DMS 273 treated with DMSO at 0.1 percent for 48 hours (cell line): ENCODE measurements at regions not wholly inside any gene's neighbourhood (a gene's known extent, or its start where the extent isn't known, plus 50 kb on each side); places are given as distances from the start of the nearest gene placed in this dataset.
"Not testable (repeated sequence)": the region's sequence is repeated elsewhere in the genome, so short reads cannot be mapped to it uniquely, and the experiment has no call there.

Source experiments
- DNase-seq: peaks from one replicate; lab custom pipeline; 2025; lab: John Stamatoyannopoulos, UW

DNA sequence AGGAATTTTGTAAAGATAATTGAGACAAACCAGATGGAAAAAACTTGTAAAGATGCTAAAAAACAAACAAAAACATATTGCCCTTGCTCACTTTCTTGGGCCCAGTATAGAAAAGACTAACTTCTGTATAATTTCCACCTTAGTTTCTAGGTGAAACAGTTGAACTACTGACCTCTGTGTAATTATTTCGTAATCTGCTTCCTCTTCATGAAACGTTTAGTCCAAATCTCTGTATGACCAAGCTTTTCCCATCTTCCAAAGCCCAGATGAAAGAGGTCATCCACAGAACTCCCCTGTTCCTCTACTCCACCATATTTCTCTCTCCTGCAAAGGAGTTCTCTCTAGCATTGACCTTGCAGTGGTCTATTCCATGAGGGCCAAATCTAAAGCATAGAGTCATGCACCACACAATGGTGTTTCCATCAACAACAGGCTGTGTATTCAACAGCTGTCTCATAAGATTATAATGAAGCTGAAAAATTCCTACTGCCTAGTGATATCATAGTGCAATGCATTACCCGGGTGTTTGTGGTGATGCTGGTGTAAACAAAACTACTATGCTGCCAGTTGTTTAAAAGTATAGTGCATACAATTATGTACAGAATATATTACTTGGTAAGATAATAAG, 647.6 kb downstream of the TNS3 start:
- DNase-seq: no peak

DNA sequence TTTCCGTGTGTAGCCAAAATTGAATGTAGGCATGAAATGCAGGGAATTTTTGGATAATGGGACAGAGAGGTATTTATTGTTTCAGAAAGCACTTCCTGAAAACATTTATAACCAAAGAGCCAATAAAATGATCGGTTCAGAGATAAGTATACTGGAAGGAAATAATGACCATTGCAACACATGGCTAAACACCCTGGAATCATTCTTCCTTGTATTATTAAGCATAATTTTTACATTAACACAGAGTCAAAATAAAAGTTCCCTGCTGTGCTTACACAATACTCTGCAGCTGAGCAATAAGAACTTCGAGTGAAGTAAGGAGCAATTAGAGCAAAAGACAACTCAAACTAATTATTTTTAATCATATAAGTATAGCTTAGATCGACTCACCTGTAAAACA, 648.3 kb downstream of the TNS3 start:
- DNase-seq: no peak

DNA sequence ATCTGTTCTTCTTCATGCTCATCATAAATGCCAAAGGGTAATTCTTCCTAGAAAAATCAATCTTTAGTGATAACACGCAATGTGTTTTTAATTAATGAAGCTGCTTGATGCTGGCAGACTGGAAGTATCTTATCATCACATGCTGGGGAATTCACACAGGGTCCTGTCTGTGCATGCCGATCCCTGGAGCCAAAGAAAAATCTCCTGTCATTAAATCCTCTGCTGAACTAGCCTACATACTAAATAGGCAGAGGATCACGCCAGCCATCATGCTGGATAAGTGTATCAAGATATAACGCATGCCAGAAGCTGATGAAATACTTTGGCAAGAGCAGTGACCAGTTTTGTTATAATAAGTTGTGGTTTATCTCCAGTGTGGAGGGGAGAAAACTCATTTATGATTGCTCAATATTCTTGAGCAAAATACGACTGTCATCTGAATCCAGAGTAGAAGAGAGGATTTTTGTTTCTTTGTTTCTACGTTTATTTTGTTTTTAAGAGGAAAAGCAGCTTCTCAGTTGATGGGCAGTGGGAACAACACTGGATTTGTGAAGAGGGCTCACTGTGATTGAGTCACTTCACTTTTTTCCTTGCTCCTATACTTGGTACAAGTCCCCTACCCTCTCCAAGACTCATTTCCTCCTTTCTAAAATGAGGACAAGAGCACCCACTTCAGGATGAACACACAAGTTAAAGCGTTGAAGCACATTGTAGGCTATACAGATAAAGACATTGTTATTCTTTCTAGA, 649.1 kb downstream of the TNS3 start:
- peak; percentile 12 for DNase-seq

DNA sequence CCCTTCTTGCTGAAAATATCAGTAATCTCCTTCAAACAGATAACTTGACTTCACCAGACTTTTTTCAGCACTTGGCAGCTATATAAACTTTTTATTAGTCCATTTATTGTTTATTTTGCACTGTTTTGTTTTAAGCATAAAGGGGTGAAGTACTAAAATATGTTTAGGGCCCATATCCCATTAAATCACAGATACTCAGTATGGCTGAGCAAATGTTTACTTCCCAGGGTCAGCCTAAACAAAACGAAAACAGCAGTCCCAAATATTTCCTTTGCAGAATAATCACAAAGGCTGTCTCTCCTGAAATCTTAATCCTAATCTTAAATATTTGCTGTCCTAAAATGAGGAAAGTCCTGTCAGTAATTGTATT, 649.6 kb downstream of the TNS3 start:
- DNase-seq: no peak

DNA sequence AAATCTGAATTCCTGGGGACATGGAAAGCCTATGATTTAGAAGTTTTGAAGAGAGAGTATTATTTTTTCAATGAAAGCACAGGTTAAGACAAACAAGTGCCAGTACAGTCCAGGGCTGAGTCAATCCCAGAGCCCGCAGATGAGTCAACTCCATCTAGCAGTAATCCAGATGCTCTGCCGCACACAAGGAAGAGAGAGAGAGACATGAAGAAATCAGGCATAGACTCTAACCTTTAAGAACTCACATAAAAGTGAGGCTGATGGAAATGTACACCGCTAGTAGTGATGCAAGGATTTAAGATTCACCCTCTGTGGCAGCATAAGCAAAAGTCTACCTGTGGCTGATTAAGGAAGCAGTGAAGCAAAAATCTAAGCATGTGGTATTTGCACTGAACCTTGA, 651.5 kb downstream of the TNS3 start:
- DNase-seq: no peak

DNA sequence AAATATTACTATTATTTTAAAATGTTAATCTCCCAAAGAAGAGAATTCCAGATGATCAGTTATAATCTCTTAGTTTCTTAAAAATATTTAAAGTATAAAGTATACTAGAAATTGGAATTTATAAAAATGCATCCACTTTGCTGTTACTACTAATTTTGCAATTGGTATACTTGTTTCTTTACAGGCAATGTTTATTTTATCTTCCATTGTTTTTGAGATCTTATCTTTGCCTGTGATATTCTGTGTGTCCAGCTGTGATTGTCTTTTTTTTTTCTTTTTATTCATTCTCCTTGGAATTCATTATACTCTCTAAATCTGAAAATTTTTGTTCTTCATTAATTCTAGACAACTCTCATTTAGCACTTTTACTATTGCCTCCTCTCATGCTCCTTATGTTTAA, 652.6 kb downstream of the TNS3 start:
- DNase-seq: no peak

DNA sequence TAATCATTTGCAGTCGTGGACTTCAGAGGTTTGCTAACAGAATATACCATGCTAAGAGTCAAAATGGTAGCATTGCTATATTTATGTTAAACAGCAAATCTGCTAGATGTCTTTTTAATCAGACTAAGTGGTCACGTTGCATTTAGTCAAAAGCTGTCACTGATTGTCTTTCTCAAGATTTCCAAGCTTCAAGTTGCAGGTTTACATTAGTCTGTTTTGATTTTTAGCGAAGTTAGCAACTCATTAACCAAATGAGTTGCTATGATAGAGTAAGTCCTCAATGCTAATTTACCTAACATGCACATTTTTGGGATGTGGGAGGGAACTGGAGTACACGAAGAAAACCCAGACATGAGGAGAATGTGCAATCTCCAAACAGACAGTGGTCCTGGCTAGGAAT, 653.2 kb downstream of the TNS3 start:
- DNase-seq: no peak

DNA sequence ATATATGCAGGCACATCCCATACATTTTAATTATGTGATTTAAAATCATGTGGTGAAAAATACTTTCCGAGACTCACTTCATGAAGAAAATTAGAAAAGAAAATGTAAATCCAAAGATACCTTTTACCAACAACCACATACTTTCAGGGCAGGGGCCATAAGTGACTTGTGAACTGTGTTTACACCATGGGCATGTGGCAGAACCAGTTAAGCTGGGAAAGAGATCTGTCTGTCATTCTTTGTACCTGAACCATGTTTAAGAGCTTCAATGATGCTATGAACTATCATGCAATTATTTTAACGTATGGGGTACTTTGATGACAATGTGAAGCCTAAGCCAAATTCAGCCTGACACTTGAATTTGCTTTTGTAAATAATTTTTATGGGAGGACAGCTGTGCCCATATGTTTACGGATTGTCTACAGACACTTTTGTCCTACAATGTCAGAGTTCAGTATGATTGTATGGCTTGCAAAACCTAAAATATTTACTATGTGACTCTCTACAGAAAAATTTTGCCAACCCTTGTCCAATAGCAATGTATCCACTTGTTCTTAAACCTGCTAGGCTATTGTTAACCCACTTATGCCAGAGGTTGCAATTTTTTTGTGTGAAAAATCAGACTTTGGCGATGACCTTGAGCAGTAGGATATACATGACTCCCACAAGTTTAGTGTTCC, 654.6 kb downstream of the TNS3 start:
- DNase-seq: no peak

DNA sequence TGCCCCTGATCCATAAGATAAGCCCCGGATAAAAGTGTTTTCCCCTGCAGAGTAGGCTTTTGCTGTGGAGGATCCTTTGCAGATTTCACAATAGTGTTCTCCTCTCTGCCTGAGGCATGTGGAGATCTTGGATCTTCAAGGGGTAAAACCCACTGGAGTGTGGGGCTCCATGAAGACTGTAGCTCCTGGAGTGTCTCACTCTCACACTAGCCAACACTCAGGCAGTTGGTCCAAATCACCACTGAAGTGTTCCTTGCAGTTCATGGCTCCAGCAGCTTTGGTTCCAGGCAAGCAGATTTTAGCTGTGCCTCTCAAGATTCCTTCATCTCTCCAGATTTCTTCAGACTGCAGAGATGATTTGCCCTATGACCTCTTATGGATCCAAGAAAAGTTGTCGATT, 665.3 kb downstream of the TNS3 start:
- no peak for DNase-seq

DNA sequence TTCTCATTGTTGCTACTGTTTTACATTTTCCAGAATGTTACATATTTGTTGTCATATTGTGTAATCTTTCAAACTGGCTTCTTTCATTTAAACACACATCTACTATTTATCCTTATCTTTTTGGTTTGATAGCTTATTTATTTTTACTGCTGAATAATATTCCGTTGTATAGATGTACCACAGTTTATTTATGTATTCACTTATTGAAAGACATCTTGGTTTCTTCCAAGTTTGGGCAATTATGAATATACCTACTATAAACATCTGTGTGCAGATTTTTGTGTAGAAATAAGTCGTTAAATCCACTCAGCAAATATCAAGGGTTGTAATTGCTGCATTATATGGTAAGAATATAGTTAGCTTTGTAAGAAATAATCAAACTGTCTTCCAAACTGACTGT, 669.2 kb downstream of the TNS3 start:
- DNase-seq: no peak

DNA sequence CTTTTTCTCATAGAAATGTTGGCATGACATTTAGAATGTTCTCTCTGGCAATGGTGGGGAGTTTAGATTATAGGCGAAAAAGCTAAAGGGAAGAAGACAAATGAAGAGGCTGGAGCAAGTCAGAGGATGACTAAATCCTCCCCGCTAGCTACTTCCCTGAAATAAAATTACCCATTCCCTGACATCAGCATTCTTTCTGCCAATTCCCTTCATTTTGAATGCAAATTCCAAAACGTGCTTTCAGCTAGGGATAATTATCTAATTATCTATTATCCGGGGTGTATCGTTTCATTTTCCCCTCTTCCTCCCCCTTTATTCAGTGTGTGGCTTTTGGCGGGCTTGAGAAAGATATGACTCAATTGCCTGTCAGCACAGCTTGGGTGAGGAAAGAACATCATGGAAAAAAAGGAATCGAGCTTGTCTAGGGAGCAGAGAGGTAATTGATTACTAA, 672.3 kb downstream of the TNS3 start:
- no peak for DNase-seq

DNA sequence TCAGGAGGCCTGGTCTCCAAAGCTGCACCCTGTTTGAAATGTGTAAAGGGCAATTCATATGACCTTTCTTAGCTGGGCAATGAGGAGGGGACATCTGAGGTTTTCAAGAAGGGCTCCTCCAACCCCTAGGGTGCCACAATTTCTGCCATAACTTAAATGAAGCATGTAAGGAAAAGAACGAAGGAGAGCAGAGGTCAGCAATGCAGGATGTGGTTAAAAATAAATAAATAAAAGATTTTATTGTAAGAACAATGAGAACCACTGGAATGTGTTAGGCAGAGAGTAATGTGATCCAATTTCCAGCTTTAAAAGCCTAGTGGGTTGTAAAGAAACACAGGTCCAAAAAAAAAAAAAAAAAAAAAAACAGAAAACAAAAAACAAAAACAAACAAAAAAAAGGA, 673.1 kb downstream of the TNS3 start:
- DNase-seq: no peak

DNA sequence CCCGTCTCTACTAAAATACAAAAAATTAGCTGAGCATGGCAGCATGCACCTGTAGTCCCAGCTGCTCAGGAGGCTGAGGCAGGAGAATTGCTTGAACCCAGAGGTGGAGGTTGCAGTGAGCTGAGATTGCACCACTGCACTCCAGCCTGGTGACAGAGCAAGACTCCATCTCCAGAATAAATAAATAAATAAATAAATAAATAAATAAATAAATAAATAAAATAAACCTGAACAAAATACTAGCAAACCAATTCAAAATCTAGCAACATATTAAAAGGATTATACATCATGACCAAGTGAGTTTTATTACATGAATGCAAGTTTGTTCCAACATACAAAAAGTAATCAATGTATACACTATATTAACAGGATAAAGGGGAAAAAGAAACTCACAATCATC, 677.4 kb downstream of the TNS3 start:
- not testable (repeated sequence) for DNase-seq

DNA sequence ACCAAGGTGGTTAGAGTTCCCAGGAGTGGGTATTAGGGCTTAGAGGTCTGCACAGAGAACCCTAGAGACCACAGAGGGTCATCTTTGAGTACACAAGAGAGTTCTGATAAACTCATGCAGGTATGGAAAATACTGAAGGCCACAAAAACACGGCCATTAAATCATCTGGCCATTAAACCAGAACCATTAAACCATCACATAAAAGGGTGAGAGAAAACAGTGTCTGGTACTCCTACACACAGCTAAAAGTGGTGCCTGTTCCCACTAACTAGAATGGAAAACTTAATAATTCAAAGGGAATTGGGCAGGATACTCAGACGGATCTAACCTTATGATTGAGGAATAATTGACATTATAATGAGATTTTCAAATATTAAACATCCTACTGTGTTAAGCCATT, 679.4 kb downstream of the TNS3 start:
- DNase-seq: no peak

DNA sequence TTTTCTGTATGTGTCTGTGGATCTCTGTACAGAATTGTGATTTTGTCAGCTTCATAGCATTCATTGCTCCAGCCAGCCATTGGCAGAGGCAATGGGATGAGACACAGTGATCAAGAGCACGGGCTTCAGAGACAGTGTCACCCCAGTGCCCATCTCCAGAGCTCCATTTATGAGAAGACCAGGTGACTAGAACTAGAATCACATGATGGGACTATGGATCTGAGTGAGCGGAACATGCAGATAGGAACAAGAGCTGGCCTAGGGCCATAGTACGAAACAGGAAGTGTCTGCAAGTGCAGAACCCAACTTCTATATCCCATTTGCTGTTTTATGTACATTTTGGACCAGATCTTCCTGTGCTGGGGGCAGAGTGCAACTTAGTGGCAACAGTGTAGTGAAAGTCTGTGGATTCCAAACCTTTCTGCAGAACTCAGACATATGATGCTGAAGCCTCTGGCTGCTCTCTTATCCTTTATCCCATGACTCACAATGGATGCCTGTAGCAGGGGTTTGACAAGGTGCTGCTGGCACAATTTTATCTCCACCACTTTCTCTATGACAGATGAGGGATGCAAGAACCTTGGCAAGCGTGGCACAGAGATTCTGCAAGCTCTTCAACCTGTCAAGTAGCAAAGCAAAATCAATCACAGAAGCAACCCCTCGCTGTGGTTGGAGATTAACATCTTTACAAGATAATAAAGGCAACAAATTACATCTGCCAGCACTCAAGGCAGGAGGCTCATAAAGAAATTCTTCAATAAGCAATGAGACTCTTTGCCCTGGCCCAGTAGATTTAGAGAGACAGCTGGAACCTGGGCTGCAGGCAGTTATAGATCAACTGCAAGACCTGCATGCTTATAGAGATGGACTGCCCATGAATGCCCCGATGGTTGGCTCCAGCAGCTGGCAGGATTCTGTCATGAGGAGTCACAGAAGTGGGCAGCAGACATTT, 681.3 kb downstream of the TNS3 start:
- DNase-seq: peak; percentile 70

DNA sequence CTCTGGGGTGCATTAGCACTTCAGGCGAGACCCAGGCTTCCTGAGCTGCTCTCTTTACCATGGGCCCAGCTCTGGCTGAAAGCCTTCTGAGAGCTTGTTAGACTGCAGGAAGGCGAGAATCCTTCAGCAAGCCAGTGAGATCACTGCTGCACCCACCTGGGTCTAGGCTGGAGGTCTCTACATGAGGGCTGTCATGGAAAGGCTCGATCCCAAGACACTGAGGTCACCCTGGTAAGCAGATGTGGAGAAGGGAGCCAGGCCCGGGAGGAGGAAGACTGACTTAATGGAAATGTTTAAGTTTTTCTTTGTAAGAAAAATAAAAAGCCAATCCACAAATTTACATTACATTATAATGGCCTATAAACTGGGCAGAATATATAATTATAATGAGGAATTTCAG, 684.5 kb downstream of the TNS3 start:
- no peak for DNase-seq

DNA sequence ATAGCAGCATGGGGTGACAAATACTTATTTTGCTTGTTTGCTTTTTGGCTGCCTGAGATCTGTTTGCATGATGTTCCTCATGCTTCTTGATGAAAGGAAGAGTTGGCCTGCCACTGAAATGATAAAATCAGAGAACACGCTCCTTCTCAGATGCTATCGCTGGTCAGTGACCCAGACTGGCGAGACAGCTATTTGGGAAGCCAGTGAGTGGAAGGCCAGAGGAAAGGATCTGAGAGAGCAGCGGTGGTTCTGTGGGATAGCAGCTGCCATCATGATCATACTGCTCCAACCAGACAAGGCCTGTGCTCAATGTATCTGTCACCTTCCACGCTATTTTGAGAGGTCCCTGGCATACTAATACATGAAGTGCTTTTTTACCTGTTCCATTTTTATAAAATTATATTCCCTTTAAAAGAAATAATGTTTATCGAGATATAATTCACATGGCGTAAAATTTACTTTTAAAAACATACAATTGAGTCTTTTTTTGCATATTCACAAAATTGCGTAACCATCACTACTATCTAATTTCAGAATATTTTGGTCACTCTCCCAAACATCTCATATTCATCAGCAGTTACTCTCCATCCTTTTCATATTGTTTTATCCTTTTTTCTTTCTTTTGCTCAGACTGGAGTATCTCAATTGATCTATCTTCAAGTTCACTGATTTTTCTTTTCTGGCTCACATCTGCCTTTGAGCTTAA, 695.1 kb downstream of the TNS3 start:
- no peak for DNase-seq

DNA sequence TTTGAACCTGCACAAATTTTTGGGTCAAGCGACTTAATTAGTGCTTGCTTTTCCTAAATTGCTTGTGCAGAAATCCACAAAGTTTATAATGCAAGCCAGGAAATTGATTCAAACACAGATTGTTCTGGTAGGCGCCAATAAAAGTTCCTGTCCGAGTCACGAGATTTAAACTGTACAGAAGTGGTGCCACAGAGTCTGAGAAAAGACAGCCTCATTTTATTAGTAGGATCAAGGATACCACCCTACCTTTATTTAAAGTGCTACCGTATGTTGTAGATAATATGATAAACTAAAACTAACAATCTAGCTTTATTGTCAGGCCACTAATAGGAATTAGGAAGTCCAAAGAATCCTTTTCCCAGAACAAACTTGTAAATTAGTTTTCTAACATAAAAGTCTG, 696.7 kb downstream of the TNS3 start:
- no peak for DNase-seq

DNA sequence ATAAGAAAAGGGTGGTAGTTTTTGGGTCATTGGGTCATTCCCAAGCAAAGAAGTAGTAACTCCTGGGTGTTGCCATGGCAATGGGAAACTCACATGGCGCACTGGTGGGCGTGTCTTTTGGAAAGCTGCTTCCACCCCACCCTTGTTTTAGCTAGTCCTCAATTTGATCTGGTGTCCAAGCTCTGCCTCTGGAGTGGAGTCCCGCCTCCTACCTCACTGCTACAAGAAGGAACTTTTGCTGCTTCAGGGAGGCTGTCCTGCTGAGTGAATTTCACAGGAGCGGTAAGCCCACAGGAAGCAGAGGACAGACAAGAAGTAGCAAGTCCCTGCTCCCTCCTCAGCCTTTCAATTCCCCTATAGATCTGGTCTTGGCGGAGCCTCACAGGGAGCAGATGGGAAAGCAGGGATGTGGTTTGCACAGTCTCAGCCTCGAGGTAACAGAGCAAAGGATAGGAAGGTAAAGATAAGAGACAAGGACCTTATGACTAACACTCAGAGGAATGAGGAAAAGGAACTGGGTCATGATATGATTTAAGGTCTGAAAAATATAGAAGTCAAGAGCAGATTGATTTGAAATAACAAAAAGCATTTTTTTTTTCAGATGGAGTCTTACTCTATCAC, 700.3 kb downstream of the TNS3 start:
- no peak for DNase-seq

DNA sequence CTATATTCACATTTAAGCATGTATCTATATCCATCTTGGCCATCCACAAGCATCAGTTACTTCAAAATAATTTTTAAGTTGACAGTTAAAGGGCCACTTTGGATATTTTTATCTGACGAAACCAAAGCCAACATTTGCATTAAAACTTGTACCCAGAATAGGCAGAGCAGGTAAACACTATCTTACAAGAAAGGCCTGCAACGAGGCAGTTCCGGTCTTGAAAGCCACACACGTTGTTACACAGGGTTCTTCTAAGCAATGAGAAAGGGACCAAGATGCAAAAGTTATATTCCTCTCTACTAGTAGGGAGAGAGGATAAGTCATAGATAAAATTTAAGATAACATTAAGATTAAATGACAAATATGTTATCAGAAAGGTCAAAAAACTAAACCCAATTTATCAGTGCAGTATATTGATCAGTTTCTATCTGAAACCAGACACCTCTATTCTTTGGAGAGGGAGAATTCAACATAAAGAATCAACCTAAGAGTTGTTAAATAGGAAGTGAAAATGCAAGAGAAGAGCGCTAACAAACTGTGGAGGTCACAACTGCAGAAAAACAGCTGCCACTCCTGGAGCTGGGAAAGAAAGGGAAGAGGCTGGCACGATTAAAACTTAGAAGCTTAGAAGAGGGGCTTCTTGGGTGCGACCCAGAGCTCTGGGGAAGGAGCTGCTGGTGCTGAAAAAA, 701.3 kb downstream of the TNS3 start:
- DNase-seq: no peak

DNA sequence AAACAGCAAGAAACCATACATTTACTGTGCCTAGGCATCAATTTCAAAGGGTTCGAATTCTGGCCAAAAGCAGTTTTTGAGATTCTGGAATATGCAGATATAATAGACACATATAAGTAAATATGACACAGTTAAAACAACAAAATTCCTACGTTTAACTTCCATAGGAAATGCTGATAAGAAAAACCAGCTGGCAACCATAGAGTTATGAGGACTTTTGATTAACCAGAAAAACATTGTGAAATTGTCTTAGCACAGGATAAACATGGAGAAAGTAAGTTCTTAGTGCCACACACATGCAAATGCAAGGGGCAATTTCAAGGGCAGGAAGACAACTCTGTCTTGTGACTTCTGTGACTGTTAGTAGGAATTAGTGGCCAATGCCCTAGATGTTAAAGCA, 702.1 kb downstream of the TNS3 start:
- DNase-seq: no peak
